Frontal cortex (tissue), 3 donors: ENCODE measurements at regions not wholly inside any gene's neighbourhood (a gene's known extent, or its start where the extent isn't known, plus 50 kb on each side); places are given as distances from the start of the nearest gene placed in this dataset.
"Not testable (repeated sequence)": the region's sequence is repeated elsewhere in the genome, so short reads cannot be mapped to it uniquely, and the experiment has no call there.

Experiments
- DNase-seq, 2 donors: peaks; one replicate each; pipeline ENCODE4 v3.0.0; 2012; ENCODE audit warnings: low spot score in 2 of 2
- FAIRE-seq: peaks from 2 replicates; lab custom pipeline; 2012; peaks lifted over from hg19 to GRCh38; lab: Jason Lieb, UNC
- donor health status: control.
- donor health status: control.
- donor health status: control.

GRCh38 chr2:167761465-167762136, 485.8 kb downstream of the STK39 start:
- FAIRE-seq (no peak), DNase-seq (no peak)

GRCh38 chr2:167759531-167759930, 487.9 kb downstream of the STK39 start:
- FAIRE-seq = no peak
- no peak for DNase-seq

- no peak for DNase-seq
- FAIRE-seq = no peak
Measured at GRCh38 chr2:167758292-167758691, 489.1 kb downstream of the STK39 start.

- no peak for DNase-seq
- no peak for FAIRE-seq
Measured at GRCh38 chr2:167756446-167756845, 490.9 kb downstream of the STK39 start.

- DNase-seq (no peak), FAIRE-seq (no peak)
Measured at GRCh38 chr2:167753142-167753541, 494.3 kb downstream of the STK39 start.

GRCh38 chr2:167752734-167753133, 494.7 kb downstream of the STK39 start:
- FAIRE-seq (no peak), DNase-seq (no peak)

- FAIRE-seq = no peak
- DNase-seq = no peak
Measured at GRCh38 chr2:167750675-167751074, 496.7 kb downstream of the STK39 start.

GRCh38 chr2:167749660-167750059, 497.7 kb downstream of the STK39 start:
- FAIRE-seq (no peak), DNase-seq (no peak)

- FAIRE-seq (no peak), DNase-seq (no peak)
Measured at GRCh38 chr2:167749016-167749415, 498.4 kb downstream of the STK39 start.

- FAIRE-seq (no peak), DNase-seq (no peak)
Measured at GRCh38 chr2:167748536-167748935, 498.9 kb downstream of the STK39 start.

GRCh38 chr2:167745667-167746066, 501.7 kb downstream of the STK39 start:
- FAIRE-seq (no peak), DNase-seq (no peak)

- not testable (repeated sequence) for DNase-seq, FAIRE-seq
Measured at GRCh38 chr2:167739921-167740320, 507.5 kb downstream of the STK39 start.

GRCh38 chr2:167733747-167734146, 513.6 kb downstream of the STK39 start:
- FAIRE-seq (no peak), DNase-seq (no peak)

GRCh38 chr2:167732326-167732725, 515.1 kb downstream of the STK39 start:
- DNase-seq (no peak), FAIRE-seq (no peak)

- no peak for DNase-seq
Measured at GRCh38 chr2:167729911-167730310, 517.5 kb downstream of the STK39 start.

GRCh38 chr2:167726788-167727187, 520.6 kb downstream of the STK39 start:
- FAIRE-seq = no peak
- DNase-seq = no peak

More at GRCh38 chr2:167729911-167730310, 517.5 kb downstream of the STK39 start:
- FAIRE-seq = no peak

- FAIRE-seq (no peak), DNase-seq (no peak)
Measured at GRCh38 chr2:167721593-167721992, 525.8 kb downstream of the STK39 start.

- DNase-seq (no peak), FAIRE-seq (no peak)
Measured at GRCh38 chr2:167719410-167719809, 528.0 kb downstream of the STK39 start.

GRCh38 chr2:167718560-167718959, 528.8 kb downstream of the STK39 start:
- FAIRE-seq (no peak), DNase-seq (no peak)

- FAIRE-seq = no peak
- no peak for DNase-seq
Measured at GRCh38 chr2:167715932-167716331, 531.5 kb downstream of the STK39 start.

- DNase-seq, FAIRE-seq: not testable (repeated sequence)
Measured at GRCh38 chr2:167715498-167715897, 531.9 kb downstream of the STK39 start.

GRCh38 chr2:167712275-167712674, 535.1 kb downstream of the STK39 start:
- FAIRE-seq (no peak), DNase-seq (no peak)
